Lower lobe of right lung (tissue), 2 donors: ENCODE measurements at regions not wholly inside any gene's neighbourhood (a gene's known extent, or its start where the extent isn't known, plus 50 kb on each side); places are given as distances from the start of the nearest gene placed in this dataset.

Experiments used
- ATAC-seq, 2 donors: fragments of 200-7000 bp; cut with Tn5 transposase; one replicate each; pipeline ENCODE4 v1.9.1; 2020 to 2022; ENCODE audit warnings: mild to moderate bottlenecking in 2 of 2, moderate library complexity in 2 of 2
- DNase-seq: peaks from one replicate; pipeline ENCODE4 v3.0.0-alpha.2; 2020
- H3K27ac ChIP-seq: fragments of 200-600 bp; one replicate; pipeline ENCODE4 v1.8.0; 2022
- H3K27me3 ChIP-seq: fragments of 200-600 bp; one replicate; pipeline ENCODE4 v1.8.0; 2022; ENCODE audit warnings: low read depth
- H3K36me3 ChIP-seq: fragments of 200-600 bp; one replicate; pipeline ENCODE4 v1.8.0; 2022; ENCODE audit warnings: mild to moderate bottlenecking
- H3K4me1 ChIP-seq: fragments of 200-600 bp; one replicate; pipeline ENCODE4 v1.8.0; 2022
- H3K4me3 ChIP-seq: fragments of 200-600 bp; one replicate; pipeline ENCODE4 v1.8.0; 2022; ENCODE audit warnings: mild to moderate bottlenecking
- H3K9me3 ChIP-seq: fragments of 200-600 bp; one replicate; pipeline ENCODE4 v1.8.0; 2022
- intact Hi-C: fragments of 100-400 bp; cut with DNase I; formaldehyde crosslinking; loops from one replicate; pipeline ENCODE4 v1.11.0; 2022
- TF ChIP-seq, protein P1 (sequence below): fragments of 200-600 bp; IDR thresholded peaks from one replicate; pipeline ENCODE4 v1.8.0; 2022; ENCODE audit warnings: antibody characterized with exemption, mild to moderate bottlenecking
- donor health status: DM: no; HTN: yes; CAD: no; lungs with severe emphysema.

DNA sequence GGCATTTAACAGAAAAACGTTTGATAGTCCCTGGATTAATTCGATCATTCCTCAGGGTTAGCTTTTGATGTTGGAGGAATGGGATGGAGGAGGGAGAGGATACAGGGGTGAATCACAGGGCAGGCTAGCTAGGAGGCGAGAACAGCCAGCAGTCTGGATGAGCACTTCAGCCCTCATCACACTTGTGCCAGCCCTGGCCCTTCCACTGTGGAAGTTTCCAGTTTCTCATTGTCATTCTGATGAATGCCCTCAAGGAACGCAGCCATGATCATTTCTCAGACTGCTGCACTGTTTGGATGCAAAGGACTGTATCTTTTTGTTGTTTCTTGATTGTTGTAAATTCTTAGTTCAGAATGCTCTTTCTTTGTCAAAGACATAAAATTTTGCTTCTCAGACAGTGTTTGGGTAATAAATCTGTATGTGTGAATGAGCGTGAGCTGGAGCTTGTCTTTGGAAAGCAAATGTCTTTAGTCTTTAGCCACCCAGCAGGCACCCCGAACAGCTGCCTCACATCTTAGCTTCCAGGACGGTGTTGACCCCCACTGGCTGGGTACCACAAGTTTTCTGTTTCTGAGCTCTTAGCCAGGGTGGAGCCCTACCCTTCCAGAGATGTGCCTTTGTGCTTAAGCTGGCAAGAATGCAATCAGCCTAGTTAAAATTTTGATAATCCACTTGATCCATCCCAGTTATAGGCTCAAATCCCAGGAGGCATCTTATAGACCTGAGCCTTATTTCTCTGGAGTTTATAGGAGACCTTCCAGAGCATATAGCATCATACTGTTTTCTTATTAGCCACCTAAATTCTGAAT, 121.1 kb downstream of the PDCD6IP start:
- no peaks in the 10 kb centered on the region for H3K4me1 ChIP-seq
- no peak for ATAC-seq
- TF ChIP-seq, protein P1, sequence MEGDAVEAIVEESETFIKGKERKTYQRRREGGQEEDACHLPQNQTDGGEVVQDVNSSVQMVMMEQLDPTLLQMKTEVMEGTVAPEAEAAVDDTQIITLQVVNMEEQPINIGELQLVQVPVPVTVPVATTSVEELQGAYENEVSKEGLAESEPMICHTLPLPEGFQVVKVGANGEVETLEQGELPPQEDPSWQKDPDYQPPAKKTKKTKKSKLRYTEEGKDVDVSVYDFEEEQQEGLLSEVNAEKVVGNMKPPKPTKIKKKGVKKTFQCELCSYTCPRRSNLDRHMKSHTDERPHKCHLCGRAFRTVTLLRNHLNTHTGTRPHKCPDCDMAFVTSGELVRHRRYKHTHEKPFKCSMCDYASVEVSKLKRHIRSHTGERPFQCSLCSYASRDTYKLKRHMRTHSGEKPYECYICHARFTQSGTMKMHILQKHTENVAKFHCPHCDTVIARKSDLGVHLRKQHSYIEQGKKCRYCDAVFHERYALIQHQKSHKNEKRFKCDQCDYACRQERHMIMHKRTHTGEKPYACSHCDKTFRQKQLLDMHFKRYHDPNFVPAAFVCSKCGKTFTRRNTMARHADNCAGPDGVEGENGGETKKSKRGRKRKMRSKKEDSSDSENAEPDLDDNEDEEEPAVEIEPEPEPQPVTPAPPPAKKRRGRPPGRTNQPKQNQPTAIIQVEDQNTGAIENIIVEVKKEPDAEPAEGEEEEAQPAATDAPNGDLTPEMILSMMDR = no peak

DNA sequence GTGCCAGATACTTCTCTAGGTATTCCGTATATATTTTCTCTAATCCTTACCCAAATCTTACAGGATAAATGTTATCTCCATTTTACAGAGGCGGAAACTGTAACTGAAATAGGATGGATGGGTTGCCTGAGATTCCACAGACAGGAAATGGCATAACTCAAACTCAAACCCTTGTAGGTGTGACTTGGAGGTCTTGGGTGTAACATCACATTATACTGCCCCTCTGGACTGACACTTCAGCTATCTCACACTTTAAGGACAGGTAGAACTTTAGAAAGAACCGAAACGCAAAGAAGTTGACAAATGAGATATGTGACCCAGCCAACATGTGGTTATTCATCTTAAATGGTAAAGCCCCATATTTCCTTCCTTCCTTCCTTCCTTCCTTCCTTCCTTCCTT, 122.1 kb downstream of the PDCD6IP start:
- Histone ChIP-seq H3K27ac (no peak overlapping the region), H3K9me3 (no peaks in the 10 kb centered on the region), H3K4me3 (no peak overlapping the region), H3K36me3 (no peaks in the 10 kb centered on the region), H3K4me1 (no peaks in the 10 kb centered on the region), H3K27me3 (no peaks in the 10 kb centered on the region)
- ATAC-seq (no peak), DNase-seq (no peak)
- TF ChIP-seq, protein P1 = no peak
- intact Hi-C loops = no loop called here

More for the DNA sequence above, 121.1 kb downstream of the PDCD6IP start:
- Histone ChIP-seq H3K27me3 (no peaks in the 10 kb centered on the region), H3K27ac (no peak overlapping the region), H3K36me3 (no peaks in the 10 kb centered on the region), H3K9me3 (no peaks in the 10 kb centered on the region), H3K4me3 (no peak overlapping the region)
- no peak for DNase-seq
- intact Hi-C loops = no loop called here

DNA sequence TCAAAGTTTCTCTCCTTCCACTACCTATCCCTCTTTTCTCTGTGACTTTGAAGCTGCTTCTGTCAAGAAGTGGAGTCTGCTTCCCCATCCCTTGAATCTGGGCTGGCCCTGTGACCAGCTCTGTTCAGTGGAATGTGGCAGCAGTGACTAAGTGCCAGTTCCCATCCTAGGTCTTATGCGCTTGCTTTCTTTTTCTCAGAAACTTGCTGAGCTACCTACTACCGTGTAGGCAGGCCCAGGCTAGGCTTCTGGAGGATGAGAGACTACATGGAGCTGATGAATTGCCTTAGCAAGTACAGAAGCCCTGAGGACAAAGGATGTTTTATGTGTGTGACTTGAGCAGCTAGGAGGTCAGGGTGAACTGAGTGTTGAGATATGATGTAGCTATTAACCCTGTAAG, 123.2 kb downstream of the PDCD6IP start:
- H3K36me3 ChIP-seq = no peaks in the 10 kb centered on the region
- intact Hi-C loops = no loop called here

DNA sequence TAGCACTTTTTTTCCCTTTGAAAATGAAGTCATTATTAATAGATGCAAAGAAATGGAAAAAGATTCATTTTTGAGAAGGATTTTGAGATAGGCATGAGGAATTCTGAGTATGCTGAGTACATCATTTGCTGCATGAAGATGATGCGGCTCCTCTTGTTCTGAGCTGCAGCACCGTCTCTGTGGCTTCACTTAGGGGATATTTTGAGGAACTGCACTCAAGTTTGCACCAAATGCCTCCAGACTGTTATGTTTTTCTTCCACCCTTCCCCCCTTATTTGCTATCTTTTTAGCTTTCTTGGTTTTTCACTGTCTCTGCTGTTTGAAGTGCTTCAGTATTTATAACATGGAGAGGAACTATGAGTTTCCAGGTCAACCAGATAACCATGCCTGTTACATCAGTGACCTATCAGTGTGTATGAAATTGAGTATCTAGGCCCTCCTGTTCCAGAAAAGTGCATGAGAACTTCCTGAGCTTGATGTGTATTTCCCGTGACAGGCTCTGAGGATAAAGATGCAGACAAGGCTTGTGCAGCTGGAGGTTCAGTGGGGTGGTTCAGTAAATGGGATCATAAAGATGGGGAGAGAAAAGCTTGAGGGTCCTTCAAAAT, 128.7 kb downstream of the PDCD6IP start:
- Histone ChIP-seq H3K36me3 (no peaks in the 10 kb centered on the region), H3K9me3 (no peaks in the 10 kb centered on the region), H3K27ac (no peak overlapping the region), H3K4me1 (no peaks in the 10 kb centered on the region), H3K27me3 (no peaks in the 10 kb centered on the region), H3K4me3 (no peak overlapping the region)
- TF ChIP-seq, protein P1 = no peak
- ATAC-seq (no peak), DNase-seq (no peak)
- intact Hi-C loops = no loop called here

More for the DNA sequence above, 123.2 kb downstream of the PDCD6IP start:
- H3K4me1 ChIP-seq = no peaks in the 10 kb centered on the region
- DNase-seq (no peak), ATAC-seq (no peak)
- H3K4me3 ChIP-seq = no peak overlapping the region
- TF ChIP-seq, protein P1 = no peak
- H3K27me3 ChIP-seq = no peaks in the 10 kb centered on the region
- no peaks in the 10 kb centered on the region for H3K9me3 ChIP-seq
- no peak overlapping the region for H3K27ac ChIP-seq

DNA sequence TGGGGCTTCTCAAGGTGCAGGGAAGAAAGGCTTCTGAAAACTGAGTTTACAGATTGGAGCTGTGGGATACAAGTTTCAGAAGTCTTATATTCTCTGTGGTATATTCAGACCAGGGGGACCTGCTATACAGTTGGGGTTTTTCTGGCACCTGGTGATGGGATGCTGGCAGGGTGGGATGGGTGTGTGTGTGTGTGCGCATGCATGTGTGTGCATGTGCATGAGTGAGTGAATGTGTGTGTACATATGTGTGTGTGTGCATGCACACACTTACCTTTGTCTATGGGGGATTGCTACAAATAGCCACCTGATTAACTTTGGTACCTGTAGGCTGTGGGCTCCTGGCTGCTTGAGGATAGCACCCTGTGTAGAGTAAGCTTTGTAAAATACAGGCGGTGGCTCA, 131.4 kb downstream of the PDCD6IP start:
- no peak for ATAC-seq
- Histone ChIP-seq H3K4me1 (no peaks in the 10 kb centered on the region), H3K9me3 (no peaks in the 10 kb centered on the region), H3K4me3 (no peak overlapping the region), H3K36me3 (no peaks in the 10 kb centered on the region), H3K27me3 (no peaks in the 10 kb centered on the region), H3K27ac (no peak overlapping the region)
- TF ChIP-seq, protein P1 = no peak
- DNase-seq = no peak
- intact Hi-C loops = no loop called here
